ENCODE measurements at regions not wholly inside any gene's neighbourhood (a gene's known extent, or its start where the extent isn't known, plus 50 kb on each side); places are given as distances from the start of the nearest gene placed in this dataset.

GRCh38 chr20:52665441-52665840 is 306.7 kb upstream of the TSHZ2 start:
- Histone ChIP-seq H3K36me3 (no peaks in the 10 kb centered on the region), H3K4me3 (replicated peaks in 1 of 3) (no peak overlapping the region), H3K9me3 (no peaks in the 10 kb centered on the region), H3K4me1 (no peaks in the 10 kb centered on the region), H3K27me3 (no peaks in the 10 kb centered on the region), H3K27ac (no peak overlapping the region)
- 89 to 98% methylated on average over 1 of the region's 1 CpG for WGBS, 2 donors
- no peak for TF ChIP-seq CTCF (IDR thresholded peaks at IDR 0.05)
- no peak for DNase-seq
- intact Hi-C loops (cut with DNase I), result no loop called here

GRCh38 chr20:52655395-52655794 is 316.8 kb upstream of the TSHZ2 start:
- H3K4me1 ChIP-seq, result no peaks in the 10 kb centered on the region
- intact Hi-C loops (cut with DNase I), result no loop called here
- H3K4me3 ChIP-seq (replicated peaks in 1 of 3), result no peak overlapping the region
- H3K27me3 ChIP-seq, result no peaks in the 10 kb centered on the region
- H3K27ac ChIP-seq, result no peak overlapping the region
- no peak for DNase-seq
- TF ChIP-seq CTCF (IDR thresholded peaks at IDR 0.05), result no peak
- TF ChIP-seq POLR2A (IDR thresholded peaks at IDR 0.05), result no peak
- WGBS, 2 donors, result 98 to 99% methylated on average over 3 of the region's 3 CpGs
- no peaks in the 10 kb centered on the region for H3K36me3 ChIP-seq
- no peaks in the 10 kb centered on the region for H3K9me3 ChIP-seq

- WGBS, 2 donors, result 56 to 62% methylated on average over 2 of the region's 2 CpGs
- Histone ChIP-seq H3K27me3 (no peaks in the 10 kb centered on the region), H3K4me1 (no peaks in the 10 kb centered on the region), H3K36me3 (no peaks in the 10 kb centered on the region), H3K9me3 (no peaks in the 10 kb centered on the region), H3K4me3 (replicated peaks in 1 of 3) (no peak overlapping the region), H3K27ac (no peak overlapping the region)
- TF ChIP-seq POLR2A (IDR thresholded peaks at IDR 0.05), result no peak
- no peak for TF ChIP-seq CTCF (IDR thresholded peaks at IDR 0.05)
- intact Hi-C loops (cut with DNase I), result no loop called here
- no peak for DNase-seq
Observed at GRCh38 chr20:52654567-52654966, 317.6 kb upstream of the TSHZ2 start.

GRCh38 chr20:52652271-52652670 is 319.9 kb upstream of the TSHZ2 start:
- WGBS, 2 donors, result 62 to 86% methylated on average over 3 of the region's 3 CpGs
- intact Hi-C loops (cut with DNase I), result no loop called here
- H3K4me3 ChIP-seq (replicated peaks in 1 of 3), result no peak overlapping the region
- no peaks in the 10 kb centered on the region for H3K9me3 ChIP-seq
- DNase-seq, result no peak
- H3K4me1 ChIP-seq, result no peaks in the 10 kb centered on the region
- TF ChIP-seq POLR2A (IDR thresholded peaks at IDR 0.05), result no peak
- no peak for TF ChIP-seq CTCF (IDR thresholded peaks at IDR 0.05)
- H3K27ac ChIP-seq, result no peak overlapping the region
- H3K27me3 ChIP-seq, result no peaks in the 10 kb centered on the region
- no peaks in the 10 kb centered on the region for H3K36me3 ChIP-seq

GRCh38 chr20:52649727-52650126 is 322.4 kb upstream of the TSHZ2 start:
- TF ChIP-seq CTCF (IDR thresholded peaks at IDR 0.05) (no peak), POLR2A (IDR thresholded peaks at IDR 0.05) (no peak)
- intact Hi-C loops (cut with DNase I), result no loop called here
- no peak overlapping the region for H3K4me3 ChIP-seq (replicated peaks in 1 of 3)

More at GRCh38 chr20:52649727-52650126, 322.4 kb upstream of the TSHZ2 start:
- H3K36me3 ChIP-seq, result no peaks in the 10 kb centered on the region
- H3K4me1 ChIP-seq, result no peaks in the 10 kb centered on the region
- no peaks in the 10 kb centered on the region for H3K27me3 ChIP-seq
- no peak for DNase-seq
- no peak overlapping the region for H3K27ac ChIP-seq
- H3K9me3 ChIP-seq, result no peaks in the 10 kb centered on the region
